ENCODE measurements at regions not wholly inside any gene's neighbourhood (a gene's known extent, or its start where the extent isn't known, plus 50 kb on each side); places are given as distances from the start of the nearest gene placed in this dataset.

DNA sequence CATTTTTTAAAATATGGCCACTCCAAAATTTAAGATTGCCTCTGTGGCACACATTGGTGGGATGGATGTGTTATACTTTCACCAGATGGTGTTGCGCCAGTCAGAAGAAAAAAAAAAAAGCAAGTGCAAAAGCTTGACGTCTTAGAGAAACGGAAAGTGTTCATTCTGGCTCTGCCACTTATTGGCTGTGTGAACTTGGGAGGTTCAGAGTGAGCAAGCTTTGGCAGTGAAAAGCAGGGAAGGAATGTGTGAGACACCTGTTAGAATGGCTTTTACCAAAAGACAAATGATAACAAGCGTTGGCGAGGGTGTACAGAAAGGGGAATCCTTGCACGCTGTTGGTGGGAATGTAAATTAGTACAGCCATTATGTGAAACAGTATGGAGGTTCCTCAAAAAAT, 298.0 kb downstream of the TMEM114 start:
- DNase-seq (ENCODE audit: low read depth), result no peak
- no peaks in the 10 kb centered on the region for H3K27me3 ChIP-seq (ENCODE audit: control insufficient read depth, insufficient read depth, low read length)
- H3K4me3 ChIP-seq (ENCODE audit: low read depth, low read length), result no peak overlapping the region
- no peaks in the 10 kb centered on the region for H3K36me3 ChIP-seq (ENCODE audit: control insufficient read depth, insufficient read depth, low read length)
- TF ChIP-seq, protein P1, sequence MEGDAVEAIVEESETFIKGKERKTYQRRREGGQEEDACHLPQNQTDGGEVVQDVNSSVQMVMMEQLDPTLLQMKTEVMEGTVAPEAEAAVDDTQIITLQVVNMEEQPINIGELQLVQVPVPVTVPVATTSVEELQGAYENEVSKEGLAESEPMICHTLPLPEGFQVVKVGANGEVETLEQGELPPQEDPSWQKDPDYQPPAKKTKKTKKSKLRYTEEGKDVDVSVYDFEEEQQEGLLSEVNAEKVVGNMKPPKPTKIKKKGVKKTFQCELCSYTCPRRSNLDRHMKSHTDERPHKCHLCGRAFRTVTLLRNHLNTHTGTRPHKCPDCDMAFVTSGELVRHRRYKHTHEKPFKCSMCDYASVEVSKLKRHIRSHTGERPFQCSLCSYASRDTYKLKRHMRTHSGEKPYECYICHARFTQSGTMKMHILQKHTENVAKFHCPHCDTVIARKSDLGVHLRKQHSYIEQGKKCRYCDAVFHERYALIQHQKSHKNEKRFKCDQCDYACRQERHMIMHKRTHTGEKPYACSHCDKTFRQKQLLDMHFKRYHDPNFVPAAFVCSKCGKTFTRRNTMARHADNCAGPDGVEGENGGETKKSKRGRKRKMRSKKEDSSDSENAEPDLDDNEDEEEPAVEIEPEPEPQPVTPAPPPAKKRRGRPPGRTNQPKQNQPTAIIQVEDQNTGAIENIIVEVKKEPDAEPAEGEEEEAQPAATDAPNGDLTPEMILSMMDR (IDR thresholded peaks at IDR 0.05; ENCODE audit: insufficient read depth, low read length, poor library complexity, severe bottlenecking), result no peak

GRCh38 chr16:8286348-8286747, 304.0 kb downstream of the TMEM114 start:
- TF ChIP-seq, protein P1 (IDR thresholded peaks at IDR 0.05; ENCODE audit: insufficient read depth, low read length, poor library complexity, severe bottlenecking), result no peak
- DNase-seq (ENCODE audit: low read depth), result no peak
- Histone ChIP-seq H3K27me3 (ENCODE audit: control insufficient read depth, insufficient read depth, low read length) (no peaks in the 10 kb centered on the region), H3K36me3 (ENCODE audit: control insufficient read depth, insufficient read depth, low read length) (no peaks in the 10 kb centered on the region), H3K4me3 (ENCODE audit: low read depth, low read length) (no peak overlapping the region)

GRCh38 chr16:8283195-8283594, 307.1 kb downstream of the TMEM114 start:
- no peaks in the 10 kb centered on the region for H3K36me3 ChIP-seq (ENCODE audit: control insufficient read depth, insufficient read depth, low read length)
- H3K27me3 ChIP-seq (ENCODE audit: control insufficient read depth, insufficient read depth, low read length), result no peaks in the 10 kb centered on the region
- DNase-seq (ENCODE audit: low read depth), result no peak
- H3K4me3 ChIP-seq (ENCODE audit: low read depth, low read length), result no peak overlapping the region
- TF ChIP-seq, protein P1 (IDR thresholded peaks at IDR 0.05; ENCODE audit: insufficient read depth, low read length, poor library complexity, severe bottlenecking), result no peak

- TF ChIP-seq, protein P1 (IDR thresholded peaks at IDR 0.05; ENCODE audit: insufficient read depth, low read length, poor library complexity, severe bottlenecking), result no peak
- Histone ChIP-seq H3K27me3 (ENCODE audit: control insufficient read depth, insufficient read depth, low read length) (no peaks in the 10 kb centered on the region), H3K4me3 (ENCODE audit: low read depth, low read length) (no peak overlapping the region), H3K36me3 (ENCODE audit: control insufficient read depth, insufficient read depth, low read length) (no peaks in the 10 kb centered on the region)
- no peak for DNase-seq (ENCODE audit: low read depth)
These were observed 312.2 kb downstream of the TMEM114 start for GRCh38 chr16:8278031-8278580.

DNA sequence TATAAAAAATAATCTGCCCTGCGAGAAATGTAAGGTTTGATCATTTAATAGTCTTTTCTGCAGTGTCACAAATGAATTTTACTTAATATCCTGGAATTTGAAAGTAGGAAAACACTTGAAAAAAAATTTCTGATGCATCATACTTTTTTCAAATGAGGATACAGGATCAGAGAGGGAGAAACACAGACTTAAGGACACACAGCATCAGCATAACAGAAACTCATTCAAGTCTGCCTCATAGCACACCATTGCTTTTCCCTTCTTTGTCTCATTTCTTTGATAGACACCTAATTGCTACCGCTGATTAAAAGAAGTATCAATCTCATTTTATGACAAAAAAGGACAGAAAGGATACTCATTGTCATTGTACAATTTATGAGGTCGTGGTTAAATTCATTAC, 319.0 kb downstream of the TMEM114 start:
- no peaks in the 10 kb centered on the region for H3K36me3 ChIP-seq (ENCODE audit: control insufficient read depth, insufficient read depth, low read length)
- no peaks in the 10 kb centered on the region for H3K27me3 ChIP-seq (ENCODE audit: control insufficient read depth, insufficient read depth, low read length)
- H3K4me3 ChIP-seq (ENCODE audit: low read depth, low read length), result no peak overlapping the region
- no peak for DNase-seq (ENCODE audit: low read depth)
- TF ChIP-seq, protein P1 (IDR thresholded peaks at IDR 0.05; ENCODE audit: insufficient read depth, low read length, poor library complexity, severe bottlenecking), result no peak

- Histone ChIP-seq H3K36me3 (ENCODE audit: control insufficient read depth, insufficient read depth, low read length) (no peaks in the 10 kb centered on the region), H3K4me3 (ENCODE audit: low read depth, low read length) (no peak overlapping the region), H3K27me3 (ENCODE audit: control insufficient read depth, insufficient read depth, low read length) (no peaks in the 10 kb centered on the region)
- DNase-seq (ENCODE audit: low read depth), result no peak
- TF ChIP-seq, protein P1 (IDR thresholded peaks at IDR 0.05; ENCODE audit: insufficient read depth, low read length, poor library complexity, severe bottlenecking), result no peak
These were observed 328.0 kb downstream of the TMEM114 start for GRCh38 chr16:8262299-8262698.
